ENCODE measurements at regions not wholly inside any gene's neighbourhood (a gene's known extent, or its start where the extent isn't known, plus 50 kb on each side); places are given as distances from the start of the nearest gene placed in this dataset.

- TF ChIP-seq POLR2AphosphoS5 (IDR thresholded peaks at IDR 0.05; ENCODE audit: low read depth, low read length) (no peak), TAF1 (IDR thresholded peaks at IDR 0.05; ENCODE audit: borderline replicate concordance, insufficient read depth, low read length) (no peak), SIN3A (IDR thresholded peaks at IDR 0.05; ENCODE audit: borderline replicate concordance, insufficient read depth, low read length) (peak; percentile 47; the same call in 1 of the 2 replicates)
- TF ChIP-seq, protein P1, sequence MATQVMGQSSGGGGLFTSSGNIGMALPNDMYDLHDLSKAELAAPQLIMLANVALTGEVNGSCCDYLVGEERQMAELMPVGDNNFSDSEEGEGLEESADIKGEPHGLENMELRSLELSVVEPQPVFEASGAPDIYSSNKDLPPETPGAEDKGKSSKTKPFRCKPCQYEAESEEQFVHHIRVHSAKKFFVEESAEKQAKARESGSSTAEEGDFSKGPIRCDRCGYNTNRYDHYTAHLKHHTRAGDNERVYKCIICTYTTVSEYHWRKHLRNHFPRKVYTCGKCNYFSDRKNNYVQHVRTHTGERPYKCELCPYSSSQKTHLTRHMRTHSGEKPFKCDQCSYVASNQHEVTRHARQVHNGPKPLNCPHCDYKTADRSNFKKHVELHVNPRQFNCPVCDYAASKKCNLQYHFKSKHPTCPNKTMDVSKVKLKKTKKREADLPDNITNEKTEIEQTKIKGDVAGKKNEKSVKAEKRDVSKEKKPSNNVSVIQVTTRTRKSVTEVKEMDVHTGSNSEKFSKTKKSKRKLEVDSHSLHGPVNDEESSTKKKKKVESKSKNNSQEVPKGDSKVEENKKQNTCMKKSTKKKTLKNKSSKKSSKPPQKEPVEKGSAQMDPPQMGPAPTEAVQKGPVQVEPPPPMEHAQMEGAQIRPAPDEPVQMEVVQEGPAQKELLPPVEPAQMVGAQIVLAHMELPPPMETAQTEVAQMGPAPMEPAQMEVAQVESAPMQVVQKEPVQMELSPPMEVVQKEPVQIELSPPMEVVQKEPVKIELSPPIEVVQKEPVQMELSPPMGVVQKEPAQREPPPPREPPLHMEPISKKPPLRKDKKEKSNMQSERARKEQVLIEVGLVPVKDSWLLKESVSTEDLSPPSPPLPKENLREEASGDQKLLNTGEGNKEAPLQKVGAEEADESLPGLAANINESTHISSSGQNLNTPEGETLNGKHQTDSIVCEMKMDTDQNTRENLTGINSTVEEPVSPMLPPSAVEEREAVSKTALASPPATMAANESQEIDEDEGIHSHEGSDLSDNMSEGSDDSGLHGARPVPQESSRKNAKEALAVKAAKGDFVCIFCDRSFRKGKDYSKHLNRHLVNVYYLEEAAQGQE (IDR thresholded peaks at IDR 0.05; ENCODE audit: insufficient read depth in 1 of 2, low read depth in 2 of 2, low read length in 2 of 2) = peak; percentile 66 to 89; a peak in 3 of 4 replicates
Measured at GRCh38 chr6:28802417-28803336, 121.1 kb downstream of the TRIM27 start.
